NT2/D1 (cell line): ENCODE measurements at regions not wholly inside any gene's neighbourhood (a gene's known extent, or its start where the extent isn't known, plus 50 kb on each side); places are given as distances from the start of the nearest gene placed in this dataset.

ENCODE experiments used
- DNase-seq: peaks from one replicate; pipeline ENCODE4 v3.0.0-alpha.2; 2011; ENCODE audit warnings: low read depth, low spot score
- H3K27me3 ChIP-seq: 2 replicates; pipeline ENCODE4 v1.6.0; 2011; ENCODE audit warnings: mild to moderate bottlenecking; ENCODE audit not compliant: insufficient read length, insufficient read depth
- H3K36me3 ChIP-seq: 2 replicates; pipeline ENCODE4 v1.6.1; 2011; ENCODE audit warnings: mild to moderate bottlenecking, low read length, mixed read lengths; ENCODE audit not compliant: insufficient read depth, insufficient read length
- H3K4me1 ChIP-seq: 2 replicates; pipeline ENCODE4 v1.5.1; 2011; ENCODE audit not compliant: insufficient read depth, insufficient read length
- H3K4me3 ChIP-seq: 2 replicates; pipeline ENCODE4 v1.5.1; 2011; ENCODE audit warnings: low read depth; ENCODE audit not compliant: insufficient read length
- H3K9ac ChIP-seq: 2 replicates; pipeline ENCODE4 v1.6.0; 2011; ENCODE audit warnings: low read depth; ENCODE audit not compliant: insufficient read length
- H3K9me3 ChIP-seq: 2 replicates; pipeline ENCODE4 v1.5.1; 2011; ENCODE audit warnings: mild to moderate bottlenecking, low read length; ENCODE audit not compliant: insufficient read depth
- SUZ12 ChIP-seq: IDR thresholded peaks from 2 replicates; pipeline ENCODE4 v1.6.1; 2011; ENCODE audit not compliant: insufficient read length, insufficient read depth; ENCODE audit errors: extremely low read depth
- YY1 ChIP-seq: IDR thresholded peaks from 2 replicates; pipeline ENCODE4 v1.6.1; 2011; ENCODE audit not compliant: insufficient read length, insufficient read depth
- ZNF274 ChIP-seq: IDR thresholded peaks from 2 replicates; pipeline ENCODE4 v1.6.1; 2011; ENCODE audit warnings: mild to moderate bottlenecking, low read depth, low read length

DNA sequence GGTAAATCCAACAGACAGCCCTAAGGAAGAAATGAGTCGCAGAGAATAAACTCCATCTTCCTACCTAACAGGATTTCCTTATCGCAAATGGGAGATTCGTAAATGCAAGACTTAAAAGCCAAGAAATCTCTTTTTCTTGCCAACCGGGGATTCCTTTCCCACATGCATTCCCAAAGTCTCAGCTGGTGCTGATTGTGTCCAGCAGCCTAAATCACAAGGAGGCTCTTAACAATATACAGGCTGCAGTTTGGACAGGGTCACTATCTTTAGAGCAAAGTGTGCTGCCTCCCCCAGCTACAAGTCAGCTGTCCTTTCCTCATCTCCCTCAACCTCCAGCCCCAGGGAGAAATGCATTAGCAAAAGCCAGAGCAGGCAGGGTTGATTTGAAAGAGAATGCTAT lies 189.8 kb upstream of the PLXNA2 start:
- H3K9me3 ChIP-seq, result no peaks in the 10 kb centered on the region
- TF ChIP-seq YY1, result no peak
- no peak for TF ChIP-seq ZNF274
- TF ChIP-seq SUZ12, result no peak
- no peak for DNase-seq
- no peak overlapping the region for H3K4me3 ChIP-seq
- H3K27me3 ChIP-seq, result no peaks in the 10 kb centered on the region
- peaks cover 2% of the 10 kb centered on the region for H3K4me1 ChIP-seq
- H3K9ac ChIP-seq, result no peak overlapping the region
- no peaks in the 10 kb centered on the region for H3K36me3 ChIP-seq

DNA sequence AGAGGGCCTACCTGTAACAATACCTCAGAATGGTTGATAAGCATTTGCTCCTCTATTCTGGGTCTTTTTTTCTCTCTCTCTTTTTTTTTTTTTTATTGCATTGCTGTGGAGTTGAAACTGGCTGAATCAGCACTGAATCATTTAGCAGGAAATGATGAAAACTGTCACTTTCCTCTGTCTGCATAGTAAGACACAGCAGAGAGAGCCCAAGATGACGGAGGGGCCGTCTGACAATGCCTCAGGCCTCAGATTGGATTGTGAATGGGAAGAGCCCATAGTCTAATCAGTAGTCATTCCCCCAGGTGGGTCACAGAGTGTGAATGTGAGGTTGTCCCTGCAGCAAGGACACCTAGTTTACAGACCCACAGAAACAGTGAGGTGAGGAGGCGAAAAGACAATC lies 193.2 kb upstream of the PLXNA2 start:
- Histone ChIP-seq H3K9ac (no peak overlapping the region), H3K36me3 (no peaks in the 10 kb centered on the region), H3K27me3 (no peaks in the 10 kb centered on the region), H3K4me3 (no peak overlapping the region), H3K9me3 (no peaks in the 10 kb centered on the region), H3K4me1 (no peaks in the 10 kb centered on the region)
- TF ChIP-seq SUZ12, result no peak
- no peak for TF ChIP-seq YY1
- no peak for TF ChIP-seq ZNF274
- no peak for DNase-seq

DNA sequence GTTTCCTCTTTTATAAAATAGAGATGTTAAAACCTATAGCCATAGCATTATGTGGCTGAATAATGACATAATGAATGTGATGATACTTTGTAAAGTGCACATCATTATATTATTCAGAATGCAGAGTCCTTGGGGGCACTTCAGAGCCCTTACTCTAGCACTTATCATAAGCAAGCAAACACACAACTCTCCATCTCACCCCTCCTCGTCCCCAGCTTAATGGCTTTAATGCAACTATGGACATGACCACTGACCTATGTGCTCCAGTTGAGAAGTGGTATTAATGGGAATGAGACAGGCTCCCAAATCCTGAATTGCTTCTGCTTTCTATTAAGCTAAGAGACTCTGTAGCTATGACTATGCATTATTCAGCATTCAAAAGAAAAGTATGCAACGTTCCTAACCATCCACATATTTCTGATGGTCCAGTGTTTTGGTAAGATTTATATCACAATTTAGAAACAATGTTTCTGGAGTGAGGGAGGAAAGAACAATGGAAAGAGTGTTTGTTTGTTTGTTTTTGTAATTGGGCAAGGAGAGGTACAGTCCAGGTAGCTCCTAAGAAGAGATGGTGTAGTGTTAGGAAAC lies 194.0 kb upstream of the PLXNA2 start:
- TF ChIP-seq SUZ12 (no peak), YY1 (no peak), ZNF274 (no peak)
- no peak for DNase-seq
- Histone ChIP-seq H3K27me3 (no peaks in the 10 kb centered on the region), H3K4me3 (no peak overlapping the region), H3K36me3 (no peaks in the 10 kb centered on the region), H3K4me1 (no peaks in the 10 kb centered on the region), H3K9ac (no peak overlapping the region), H3K9me3 (no peaks in the 10 kb centered on the region; the same call in 1 of the 2 replicates)

DNA sequence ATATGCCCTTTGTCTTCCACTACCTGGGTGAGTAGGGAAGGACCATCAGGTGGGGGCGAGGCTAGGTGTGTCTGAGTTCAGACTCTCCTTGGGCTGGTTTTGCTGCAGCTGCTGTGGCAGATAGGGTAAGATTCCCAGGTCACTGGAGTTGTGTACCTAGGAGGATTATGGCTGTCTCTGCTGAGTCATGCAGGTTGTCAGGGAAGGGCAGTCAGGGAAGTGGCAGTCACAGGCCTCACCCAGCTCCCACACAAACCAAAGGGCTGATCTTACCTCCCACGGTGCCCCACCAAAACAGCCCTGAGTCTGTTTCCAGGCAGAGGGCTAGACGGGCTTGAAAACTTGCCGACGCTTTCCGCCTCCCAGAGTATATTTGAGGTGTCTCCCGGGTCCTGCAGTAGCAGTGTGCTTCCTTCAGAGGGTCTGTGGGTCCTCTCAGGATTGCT lies 201.6 kb upstream of the PLXNA2 start:
- TF ChIP-seq SUZ12 (no peak), YY1 (no peak), ZNF274 (no peak)
- H3K27me3 ChIP-seq, result no peaks in the 10 kb centered on the region
- no peak overlapping the region for H3K9ac ChIP-seq
- H3K4me1 ChIP-seq, result no peaks in the 10 kb centered on the region
- H3K36me3 ChIP-seq, result no peaks in the 10 kb centered on the region
- DNase-seq, result no peak
- no peaks in the 10 kb centered on the region; the same call in 1 of the 2 replicates for H3K9me3 ChIP-seq
- no peak overlapping the region for H3K4me3 ChIP-seq

DNA sequence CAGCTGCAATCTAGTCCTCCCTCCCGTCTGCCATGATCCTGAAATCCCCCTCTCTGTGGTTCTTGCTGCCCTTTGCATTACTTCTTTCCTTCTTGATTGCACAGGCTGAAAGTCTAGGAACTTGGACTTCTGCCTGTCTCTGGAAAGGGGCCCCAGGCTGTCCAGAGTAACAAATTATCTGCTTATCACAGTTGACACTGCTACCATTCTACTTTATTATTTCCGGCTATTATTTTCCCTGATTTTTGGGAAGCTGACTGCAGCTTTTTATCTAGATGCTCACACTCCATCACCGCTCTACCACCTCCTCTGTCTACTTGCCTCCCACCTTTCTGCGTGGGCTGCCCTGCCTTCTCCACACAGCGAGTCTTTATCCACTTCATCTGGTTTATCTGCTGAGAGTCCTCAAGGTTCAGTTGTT lies 202.1 kb upstream of the PLXNA2 start:
- Histone ChIP-seq H3K9me3 (no peaks in the 10 kb centered on the region; the same call in 1 of the 2 replicates), H3K36me3 (no peaks in the 10 kb centered on the region), H3K4me1 (no peaks in the 10 kb centered on the region), H3K27me3 (no peaks in the 10 kb centered on the region), H3K4me3 (no peak overlapping the region), H3K9ac (no peak overlapping the region)
- no peak for DNase-seq
- no peak for TF ChIP-seq YY1
- TF ChIP-seq ZNF274, result no peak

DNA sequence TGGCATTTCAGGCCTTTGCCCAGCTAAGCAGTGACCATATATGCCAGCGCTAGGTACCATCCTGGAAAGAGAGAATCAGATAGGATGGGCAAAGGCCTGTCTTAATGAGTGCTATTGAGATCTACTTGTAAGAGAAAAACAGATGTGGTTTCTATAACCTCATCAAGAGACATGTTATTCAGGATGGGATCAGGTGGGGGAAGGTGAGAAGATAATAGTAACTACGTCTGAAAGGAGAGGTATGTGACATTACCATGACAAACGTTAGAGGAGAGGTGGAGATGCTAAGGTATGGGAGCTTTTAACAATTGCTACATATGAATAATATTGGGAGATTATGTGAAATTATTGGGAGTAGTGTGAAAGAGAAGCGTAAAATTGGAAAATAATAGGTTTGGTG lies 204.2 kb upstream of the PLXNA2 start:
- Histone ChIP-seq H3K4me3 (no peak overlapping the region), H3K36me3 (no peaks in the 10 kb centered on the region), H3K9me3 (no peaks in the 10 kb centered on the region), H3K4me1 (no peaks in the 10 kb centered on the region), H3K9ac (no peak overlapping the region), H3K27me3 (no peaks in the 10 kb centered on the region)
- no peak for DNase-seq
- TF ChIP-seq YY1, result no peak
- TF ChIP-seq ZNF274, result no peak
- no peak for TF ChIP-seq SUZ12

DNA sequence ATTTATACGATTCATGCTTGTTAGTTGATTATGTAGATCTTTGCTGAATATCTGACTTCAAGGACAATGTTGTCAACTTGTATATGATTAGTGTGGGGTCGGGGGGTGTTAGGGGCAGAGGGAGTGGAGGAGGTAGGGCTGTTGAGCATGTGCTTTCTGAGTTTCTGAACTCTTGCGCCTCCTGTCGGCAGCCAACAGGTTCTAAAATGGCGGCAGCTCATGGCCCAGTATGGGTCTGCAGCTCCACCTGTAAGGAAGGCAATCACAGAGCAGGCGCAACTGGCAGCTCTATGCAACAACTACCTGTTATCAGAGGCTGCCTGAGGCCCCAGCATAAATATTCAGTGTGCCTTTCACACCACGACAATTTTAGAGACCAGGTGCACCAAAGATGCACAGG lies 205.8 kb upstream of the PLXNA2 start:
- Histone ChIP-seq H3K4me3 (no peak overlapping the region), H3K9ac (no peak overlapping the region), H3K27me3 (no peaks in the 10 kb centered on the region), H3K4me1 (no peaks in the 10 kb centered on the region), H3K9me3 (no peaks in the 10 kb centered on the region), H3K36me3 (no peaks in the 10 kb centered on the region)
- DNase-seq, result no peak
- no peak for TF ChIP-seq ZNF274

DNA sequence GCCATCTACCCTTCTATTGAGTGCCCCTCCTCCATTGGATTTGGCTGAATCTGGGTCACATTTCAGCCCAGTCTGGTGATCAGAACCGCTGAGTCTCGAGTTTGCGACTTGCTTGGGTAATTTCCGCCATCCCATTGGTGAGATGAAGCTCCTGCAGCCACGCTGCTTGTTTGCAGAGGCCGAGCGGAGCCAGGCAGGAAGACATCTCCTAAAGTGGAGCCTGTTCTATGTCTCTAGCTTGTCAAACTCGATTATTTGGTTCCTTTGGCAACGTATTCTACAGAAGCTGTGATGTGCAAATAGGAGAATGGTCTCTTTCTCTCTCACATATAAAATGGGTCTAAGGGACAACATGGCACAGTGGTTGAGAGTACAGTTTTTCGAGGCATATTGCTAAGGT lies 206.8 kb upstream of the PLXNA2 start:
- H3K9me3 ChIP-seq, result no peaks in the 10 kb centered on the region
- no peak for DNase-seq
- TF ChIP-seq SUZ12 (no peak), ZNF274 (no peak), YY1 (no peak)

More for the DNA sequence above, 206.8 kb upstream of the PLXNA2 start:
- Histone ChIP-seq H3K36me3 (no peaks in the 10 kb centered on the region), H3K9ac (no peak overlapping the region), H3K27me3 (no peaks in the 10 kb centered on the region), H3K4me3 (no peak overlapping the region), H3K4me1 (no peaks in the 10 kb centered on the region)
